ENCODE measurements at regions not wholly inside any gene's neighbourhood (a gene's known extent, or its start where the extent isn't known, plus 50 kb on each side); places are given as distances from the start of the nearest gene placed in this dataset.

GRCh38 chr9:135224286-135224877, 136.9 kb downstream of the OLFM1 start:
- ChIA-PET POLR2A (no interaction called here), CTCF (no interaction called here)
- TF ChIP-seq CTCF (IDR thresholded peaks at IDR 0.05; ENCODE audit: insufficient read depth, low read depth, low read length), result no peak
- Histone ChIP-seq H3K4me3 (ENCODE audit: low read depth, low read length) (no peak overlapping the region), H3K27me3 (ENCODE audit: control insufficient read depth, insufficient read depth, low read length) (no peaks in the 10 kb centered on the region), H3K36me3 (ENCODE audit: control insufficient read depth, insufficient read depth, low read length) (no peaks in the 10 kb centered on the region)
- DNase-seq (ENCODE audit: low read depth), result no peak

DNA sequence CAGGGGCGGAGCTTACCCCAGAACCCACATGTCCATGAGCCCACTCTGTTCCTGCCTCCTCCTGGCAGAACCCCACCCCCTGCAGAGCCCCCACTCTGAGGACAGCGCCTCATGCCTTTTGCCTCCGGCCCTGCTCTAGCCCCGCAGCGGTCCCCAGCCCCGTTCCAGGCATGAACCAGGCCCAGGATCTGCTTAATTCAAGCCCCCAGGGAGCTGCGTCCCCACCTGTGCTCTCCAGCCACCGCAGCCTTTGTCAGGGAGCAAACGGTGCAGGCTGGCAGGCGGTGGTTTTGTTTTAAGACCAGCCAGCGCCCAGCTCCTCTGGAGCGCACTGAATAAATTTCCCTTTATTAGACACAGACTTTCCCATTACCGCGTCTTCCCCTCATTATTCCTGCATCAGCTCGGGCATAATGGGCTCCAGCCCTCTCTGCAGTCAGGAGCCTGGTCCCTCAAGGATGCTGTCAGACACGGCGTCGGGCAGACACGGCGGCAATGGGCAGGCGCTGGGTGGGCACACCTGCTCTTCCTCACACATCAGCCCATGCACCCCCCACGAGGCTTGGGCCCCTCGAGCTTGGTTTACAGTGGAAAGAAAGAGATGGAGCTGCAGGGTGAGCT, 137.6 kb downstream of the OLFM1 start:
- ChIA-PET CTCF (no interaction called here), POLR2A (no interaction called here)
- H3K27me3 ChIP-seq (ENCODE audit: control insufficient read depth, insufficient read depth, low read length), result no peaks in the 10 kb centered on the region
- no peak for DNase-seq (ENCODE audit: low read depth)
- no peak for TF ChIP-seq CTCF (IDR thresholded peaks at IDR 0.05; ENCODE audit: insufficient read depth, low read depth, low read length)
- H3K36me3 ChIP-seq (ENCODE audit: control insufficient read depth, insufficient read depth, low read length), result no peaks in the 10 kb centered on the region
- H3K4me3 ChIP-seq (ENCODE audit: low read depth, low read length), result no peak overlapping the region

GRCh38 chr9:135225619-135226228, 138.3 kb downstream of the OLFM1 start:
- H3K4me3 ChIP-seq (ENCODE audit: low read depth, low read length), result no peak overlapping the region
- no peaks in the 10 kb centered on the region for H3K27me3 ChIP-seq (ENCODE audit: control insufficient read depth, insufficient read depth, low read length)
- ChIA-PET POLR2A (no interaction called here), CTCF (no interaction called here)
- H3K36me3 ChIP-seq (ENCODE audit: control insufficient read depth, insufficient read depth, low read length), result no peaks in the 10 kb centered on the region
- no peak for TF ChIP-seq CTCF (IDR thresholded peaks at IDR 0.05; ENCODE audit: insufficient read depth, low read depth, low read length)
- no peak for DNase-seq (ENCODE audit: low read depth)

GRCh38 chr9:135226369-135227050, 139.0 kb downstream of the OLFM1 start:
- CTCF ChIA-PET, result no interaction called here
- Histone ChIP-seq H3K36me3 (ENCODE audit: control insufficient read depth, insufficient read depth, low read length) (no peaks in the 10 kb centered on the region), H3K4me3 (ENCODE audit: low read depth, low read length) (no peak overlapping the region), H3K27me3 (ENCODE audit: control insufficient read depth, insufficient read depth, low read length) (no peaks in the 10 kb centered on the region)
- POLR2A ChIA-PET, result no interaction called here
- TF ChIP-seq CTCF (IDR thresholded peaks at IDR 0.05; ENCODE audit: insufficient read depth, low read depth, low read length), result no peak
- no peak for DNase-seq (ENCODE audit: low read depth)

- ChIA-PET POLR2A (no interaction called here), CTCF (no interaction called here)
- Histone ChIP-seq H3K4me3 (ENCODE audit: low read depth, low read length) (no peak overlapping the region), H3K27me3 (ENCODE audit: control insufficient read depth, insufficient read depth, low read length) (no peaks in the 10 kb centered on the region), H3K36me3 (ENCODE audit: control insufficient read depth, insufficient read depth, low read length) (no peaks in the 10 kb centered on the region)
- no peak for TF ChIP-seq CTCF (IDR thresholded peaks at IDR 0.05; ENCODE audit: insufficient read depth, low read depth, low read length)
- no peak for DNase-seq (ENCODE audit: low read depth)
Observed at GRCh38 chr9:135227641-135228251, 140.3 kb downstream of the OLFM1 start.
